ENCODE measurements at regions not wholly inside any gene's neighbourhood (a gene's known extent, or its start where the extent isn't known, plus 50 kb on each side); places are given as distances from the start of the nearest gene placed in this dataset.
A peak's percentile ranks its signal among the peaks of the same experiment; 100 is the strongest.

- no peak for DNase-seq
- H3K9me3 Mint-ChIP-seq = no peaks in the 10 kb centered on the region
- H3K36me3 Mint-ChIP-seq (ENCODE audit: low read depth) = no peaks in the 10 kb centered on the region
- peaks cover 5% of the 10 kb centered on the region for H3K27me3 Mint-ChIP-seq
- peak; percentile 46 for ATAC-seq
- no peaks in the 10 kb centered on the region for H3K4me1 Mint-ChIP-seq
- no peak overlapping the region for H3K27ac Mint-ChIP-seq
- no peak overlapping the region for H3K4me3 Mint-ChIP-seq
Measured at GRCh38 chr13:108463340-108463739, 166.1 kb upstream of the MYO16 start.

GRCh38 chr13:108470921-108471320, 158.5 kb upstream of the MYO16 start:
- DNase-seq (no peak), ATAC-seq (no peak)
- H3K27ac Mint-ChIP-seq = no peak overlapping the region
- no peak overlapping the region for H3K4me3 Mint-ChIP-seq
- H3K9me3 Mint-ChIP-seq = no peaks in the 10 kb centered on the region
- H3K27me3 Mint-ChIP-seq = peaks cover 2% of the 10 kb centered on the region
- no peaks in the 10 kb centered on the region for H3K36me3 Mint-ChIP-seq (ENCODE audit: low read depth)
- H3K4me1 Mint-ChIP-seq = no peaks in the 10 kb centered on the region

GRCh38 chr13:108475181-108475580, 154.2 kb upstream of the MYO16 start:
- Mint-ChIP-seq H3K27me3 (no peaks in the 10 kb centered on the region), H3K36me3 (ENCODE audit: low read depth) (no peaks in the 10 kb centered on the region), H3K27ac (no peak overlapping the region), H3K9me3 (peaks cover 1% of the 10 kb centered on the region), H3K4me1 (no peaks in the 10 kb centered on the region), H3K4me3 (no peak overlapping the region)
- ATAC-seq = no peak
- DNase-seq = no peak

GRCh38 chr13:108477376-108477775, 152.0 kb upstream of the MYO16 start:
- Mint-ChIP-seq H3K9me3 (peaks cover 3% of the 10 kb centered on the region), H3K4me3 (no peak overlapping the region), H3K27me3 (no peaks in the 10 kb centered on the region), H3K4me1 (no peaks in the 10 kb centered on the region), H3K27ac (no peak overlapping the region), H3K36me3 (ENCODE audit: low read depth) (no peaks in the 10 kb centered on the region)
- ATAC-seq (no peak), DNase-seq (no peak)

- Mint-ChIP-seq H3K36me3 (ENCODE audit: low read depth) (no peaks in the 10 kb centered on the region), H3K4me3 (no peak overlapping the region), H3K27me3 (no peaks in the 10 kb centered on the region), H3K4me1 (no peaks in the 10 kb centered on the region), H3K9me3 (peaks cover 3% of the 10 kb centered on the region), H3K27ac (no peak overlapping the region)
- no peak for ATAC-seq
- no peak for DNase-seq
Measured at GRCh38 chr13:108478179-108478578, 151.2 kb upstream of the MYO16 start.

GRCh38 chr13:108483981-108484380, 145.4 kb upstream of the MYO16 start:
- Mint-ChIP-seq H3K27me3 (peaks cover 7% of the 10 kb centered on the region), H3K9me3 (peaks cover 3% of the 10 kb centered on the region), H3K27ac (no peak overlapping the region), H3K4me3 (no peak overlapping the region), H3K4me1 (no peaks in the 10 kb centered on the region), H3K36me3 (ENCODE audit: low read depth) (no peaks in the 10 kb centered on the region)
- ATAC-seq (no peak), DNase-seq (no peak)

GRCh38 chr13:108486096-108486495, 143.3 kb upstream of the MYO16 start:
- Mint-ChIP-seq H3K27me3 (peaks cover 7% of the 10 kb centered on the region), H3K9me3 (peaks cover 11% of the 10 kb centered on the region), H3K4me1 (no peaks in the 10 kb centered on the region), H3K4me3 (no peak overlapping the region), H3K27ac (no peak overlapping the region), H3K36me3 (ENCODE audit: low read depth) (no peaks in the 10 kb centered on the region)
- no peak for ATAC-seq
- no peak for DNase-seq

- H3K4me3 Mint-ChIP-seq = peak overlapping the region; percentile 68
- no peak for DNase-seq
- H3K27me3 Mint-ChIP-seq = peaks cover 33% of the 10 kb centered on the region
- peaks cover 10% of the 10 kb centered on the region for H3K9me3 Mint-ChIP-seq
- no peaks in the 10 kb centered on the region for H3K36me3 Mint-ChIP-seq (ENCODE audit: low read depth)
- H3K27ac Mint-ChIP-seq = no peak overlapping the region
- no peak for ATAC-seq
- peaks cover 11% of the 10 kb centered on the region for H3K4me1 Mint-ChIP-seq
Measured at GRCh38 chr13:108494991-108495645, 134.3 kb upstream of the MYO16 start.

- peaks cover 3% of the 10 kb centered on the region for H3K9me3 Mint-ChIP-seq
- DNase-seq (no peak), ATAC-seq (no peak)
- H3K27me3 Mint-ChIP-seq = peaks cover 38% of the 10 kb centered on the region
- H3K4me1 Mint-ChIP-seq = peaks cover 11% of the 10 kb centered on the region
- no peaks in the 10 kb centered on the region for H3K36me3 Mint-ChIP-seq (ENCODE audit: low read depth)
- H3K27ac Mint-ChIP-seq = no peak overlapping the region
- peak overlapping the region; percentile 29 for H3K4me3 Mint-ChIP-seq
Measured at GRCh38 chr13:108495646-108496361, 133.6 kb upstream of the MYO16 start.

- peak overlapping the region; percentile 29 for H3K4me3 Mint-ChIP-seq
- peaks cover 39% of the 10 kb centered on the region for H3K27me3 Mint-ChIP-seq
Measured at GRCh38 chr13:108496362-108497210, 132.8 kb upstream of the MYO16 start.

GRCh38 chr13:108500711-108501110, 128.7 kb upstream of the MYO16 start:
- ATAC-seq = no peak
- Mint-ChIP-seq H3K4me3 (no peak overlapping the region), H3K4me1 (peaks cover 8% of the 10 kb centered on the region), H3K36me3 (ENCODE audit: low read depth) (no peaks in the 10 kb centered on the region), H3K27me3 (peaks cover 31% of the 10 kb centered on the region), H3K27ac (no peak overlapping the region), H3K9me3 (no peaks in the 10 kb centered on the region)
- DNase-seq = no peak

More at GRCh38 chr13:108496362-108497210, 132.8 kb upstream of the MYO16 start:
- H3K36me3 Mint-ChIP-seq (ENCODE audit: low read depth) = no peaks in the 10 kb centered on the region
- ATAC-seq (no peak), DNase-seq (no peak)
- H3K27ac Mint-ChIP-seq = no peak overlapping the region
- H3K4me1 Mint-ChIP-seq = peaks cover 11% of the 10 kb centered on the region
- H3K9me3 Mint-ChIP-seq = no peaks in the 10 kb centered on the region

- Mint-ChIP-seq H3K27me3 (no peaks in the 10 kb centered on the region), H3K9me3 (peaks cover 13% of the 10 kb centered on the region), H3K4me1 (no peaks in the 10 kb centered on the region), H3K27ac (no peak overlapping the region), H3K36me3 (ENCODE audit: low read depth) (no peaks in the 10 kb centered on the region), H3K4me3 (no peak overlapping the region)
- no peak for ATAC-seq
- DNase-seq = no peak
Measured at GRCh38 chr13:108508263-108508662, 121.1 kb upstream of the MYO16 start.

GRCh38 chr13:108525827-108526226, 103.6 kb upstream of the MYO16 start:
- Mint-ChIP-seq H3K36me3 (ENCODE audit: low read depth) (no peaks in the 10 kb centered on the region), H3K4me1 (no peaks in the 10 kb centered on the region), H3K4me3 (no peak overlapping the region), H3K27ac (no peak overlapping the region), H3K27me3 (peaks cover 7% of the 10 kb centered on the region), H3K9me3 (no peaks in the 10 kb centered on the region)
- ATAC-seq (no peak), DNase-seq (no peak)

GRCh38 chr13:108526286-108526685, 103.1 kb upstream of the MYO16 start:
- no peak for DNase-seq
- Mint-ChIP-seq H3K4me1 (no peaks in the 10 kb centered on the region), H3K27ac (no peak overlapping the region), H3K27me3 (peaks cover 5% of the 10 kb centered on the region), H3K4me3 (no peak overlapping the region), H3K36me3 (ENCODE audit: low read depth) (no peaks in the 10 kb centered on the region), H3K9me3 (no peaks in the 10 kb centered on the region)
- no peak for ATAC-seq

GRCh38 chr13:108527844-108528243, 101.6 kb upstream of the MYO16 start:
- peaks cover 5% of the 10 kb centered on the region for H3K27me3 Mint-ChIP-seq
- no peaks in the 10 kb centered on the region for H3K9me3 Mint-ChIP-seq
- ATAC-seq = no peak
- DNase-seq = no peak
- no peak overlapping the region for H3K27ac Mint-ChIP-seq
- no peaks in the 10 kb centered on the region for H3K36me3 Mint-ChIP-seq (ENCODE audit: low read depth)
- no peak overlapping the region for H3K4me3 Mint-ChIP-seq
- no peaks in the 10 kb centered on the region for H3K4me1 Mint-ChIP-seq

Data from activated naive CD8-positive, alpha-beta T cell treated with anti-CD3 and anti-CD28 coated beads, Interleukin-2, amount 50 U/mL, for 24 hours (primary cell).